ENCODE measurements at regions not wholly inside any gene's neighbourhood (a gene's known extent, or its start where the extent isn't known, plus 50 kb on each side); places are given as distances from the start of the nearest gene placed in this dataset.

DNA sequence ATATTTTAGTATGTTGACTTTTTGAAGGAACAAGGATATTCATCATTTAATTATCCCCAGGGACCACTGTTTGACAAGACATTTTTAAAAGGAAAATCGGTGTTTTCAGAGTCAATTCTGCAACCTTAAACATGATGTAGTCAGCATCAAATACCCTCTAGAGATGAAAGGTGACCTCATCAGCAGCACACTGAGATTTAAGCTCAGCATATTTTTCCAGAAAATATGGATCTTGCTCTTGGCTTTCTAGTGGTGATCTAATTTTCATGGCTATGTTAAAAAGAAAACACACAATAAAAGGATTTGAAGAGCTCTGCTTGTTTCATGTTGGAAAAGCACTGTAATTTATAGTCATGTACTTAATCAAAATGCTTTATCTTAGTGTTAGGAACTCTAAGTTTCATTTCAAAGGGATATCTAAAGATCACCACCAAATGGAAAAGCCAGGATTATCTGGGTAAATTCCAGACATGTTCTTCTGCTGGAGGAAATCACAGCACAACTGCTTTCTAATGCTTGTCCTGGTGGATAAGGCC, 487.2 kb downstream of the ENC1 start:
- no peak overlapping the region for H3K4me2 ChIP-seq (ENCODE audit: insufficient read depth in 1 of 2, low read depth in 2 of 2, low read length in 2 of 2)
- H3K14ac ChIP-seq (ENCODE audit: insufficient read length), result no peak overlapping the region
- no peak overlapping the region for H4K5ac ChIP-seq (ENCODE audit: insufficient read length, low read depth, low read length)
- H2AK5ac ChIP-seq (ENCODE audit: low read depth, low read length), result no peak overlapping the region
- H3K4me3 ChIP-seq (ENCODE audit: extremely low read depth in 1 of 4, insufficient read depth in 2 of 4, low read depth in 3 of 4, low read length in 4 of 4), result no peak overlapping the region
- peaks cover 0 to 1% (median 0%) of the 10 kb centered on the region in 4 experiments; a peak in 1 of 7 replicates for H3K27me3 ChIP-seq (replicated peaks in 1 of 4; ENCODE audit: control insufficient read depth in 3 of 4, extremely low read depth in 1 of 4, insufficient read depth in 3 of 4, low read length in 3 of 4)
- H3K18ac ChIP-seq (ENCODE audit: extremely low read depth, low read length), result no peak overlapping the region
- CTCF ChIA-PET (ENCODE audit: partially characterized antibody), result no interaction called here
- H2BK15ac ChIP-seq (ENCODE audit: low read length), result no peak overlapping the region
- no peak overlapping the region for H3K56ac ChIP-seq (replicated peaks; ENCODE audit: insufficient read length, low read depth, low read length)
- H3K79me1 ChIP-seq (ENCODE audit: low read depth, low read length), result no peaks in the 10 kb centered on the region
- no peak overlapping the region for H2BK12ac ChIP-seq (ENCODE audit: low read depth, low read length)
- H3K23me2 ChIP-seq (ENCODE audit: low read depth, low read length), result no peaks in the 10 kb centered on the region
- H2AFZ ChIP-seq (ENCODE audit: low read length), result no peak overlapping the region
- H2BK120ac ChIP-seq (replicated peaks; ENCODE audit: low read depth, low read length), result no peak overlapping the region
- no peak overlapping the region for H3K27ac ChIP-seq (ENCODE audit: low read depth, low read length)
- H3K4ac ChIP-seq (replicated peaks; ENCODE audit: insufficient read length, low read depth, low read length), result no peak overlapping the region
- H3K9ac ChIP-seq (replicated peaks in 1 of 4; ENCODE audit: extremely low read depth in 1 of 4, low read depth in 3 of 4, low read length in 3 of 4), result no peak overlapping the region; a peak in 1 of 7 replicates
- no peaks in the 10 kb centered on the region for H3K36me3 ChIP-seq (ENCODE audit: control insufficient read depth in 2 of 4, insufficient read depth in 4 of 4, low read length in 3 of 4)
- FAIRE-seq, result no peak
- H3K9me3 ChIP-seq (ENCODE audit: insufficient read depth in 2 of 2, low read depth in 1 of 2, low read length in 1 of 2), result no peaks in the 10 kb centered on the region
- no peak overlapping the region for H4K8ac ChIP-seq (ENCODE audit: extremely low read depth, insufficient read depth, low read length)
- no peak for DNase-seq (ENCODE audit: low read depth in 1 of 2, low spot score in 2 of 2)
- 86% methylated on average over 1 of the region's 1 CpG; no CpG with 5 or more reads in 1 of the 2 experiments for WGBS, 2 experiments (ENCODE audit: extremely low coverage in 1 of 2, insufficient coverage in 1 of 2, insufficient read length in 1 of 2, insufficient replicate concordance in 2 of 2, low coverage in 1 of 2, low lambda C conversion rate in 2 of 2, missing lambda C conversion rate in 1 of 2)
- no peak overlapping the region for H2BK5ac ChIP-seq (ENCODE audit: low read depth, low read length)
- H3K79me2 ChIP-seq (ENCODE audit: control insufficient read depth in 1 of 2, insufficient read depth in 2 of 2, low read length in 2 of 2), result no peaks in the 10 kb centered on the region
- no peaks in the 10 kb centered on the region for H4K20me1 ChIP-seq (replicated peaks in 1 of 2; ENCODE audit: control insufficient read depth in 1 of 2, insufficient read depth in 2 of 2, low read length in 2 of 2)
- no peak overlapping the region for H3K23ac ChIP-seq (ENCODE audit: insufficient read length)
- no peak overlapping the region for H2BK20ac ChIP-seq (ENCODE audit: low read length)
- H3K4me1 ChIP-seq (replicated peaks in 1 of 4; ENCODE audit: control insufficient read depth in 3 of 4, insufficient read depth in 4 of 4, low read length in 3 of 4), result no peaks in the 10 kb centered on the region; a peak in 2 of 7 replicates
- POLR2A ChIA-PET (ENCODE audit: partially characterized antibody), result no interaction called here
- H4K91ac ChIP-seq (replicated peaks; ENCODE audit: insufficient read length, low read length), result no peak overlapping the region
- no peak for TF ChIP-seq RXRA (IDR thresholded peaks at IDR 0.05; ENCODE audit: insufficient read depth, low read depth, low read length)
- TF ChIP-seq SIX5 (IDR thresholded peaks at IDR 0.05; ENCODE audit: low read depth, low read length), result no peak
- no peak for TF ChIP-seq RFX5 (IDR thresholded peaks at IDR 0.05; ENCODE audit: borderline replicate concordance, low read depth, low read length)
- TF ChIP-seq, protein P1, sequence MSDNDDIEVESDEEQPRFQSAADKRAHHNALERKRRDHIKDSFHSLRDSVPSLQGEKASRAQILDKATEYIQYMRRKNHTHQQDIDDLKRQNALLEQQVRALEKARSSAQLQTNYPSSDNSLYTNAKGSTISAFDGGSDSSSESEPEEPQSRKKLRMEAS (IDR thresholded peaks at IDR 0.05), result no peak
- no peak for TF ChIP-seq RNF2 (IDR thresholded peaks at IDR 0.05; ENCODE audit: borderline replicate concordance, low read depth, low read length, missing control alignments, poor library complexity, severe bottlenecking)
- TF ChIP-seq HDAC6 (IDR thresholded peaks at IDR 0.05; ENCODE audit: low read depth, low read length), result no peak
- no peak for TF ChIP-seq NANOG (IDR thresholded peaks at IDR 0.05; ENCODE audit: insufficient read depth, low read depth, low read length, poor library complexity, severe bottlenecking)
- TF ChIP-seq SP4 (IDR thresholded peaks at IDR 0.05; ENCODE audit: low read length), result no peak
- no peak for TF ChIP-seq PHF8 (conservative IDR thresholded peaks at IDR 0.05; ENCODE audit: low read depth, low read length)
- TF ChIP-seq, protein P2, sequence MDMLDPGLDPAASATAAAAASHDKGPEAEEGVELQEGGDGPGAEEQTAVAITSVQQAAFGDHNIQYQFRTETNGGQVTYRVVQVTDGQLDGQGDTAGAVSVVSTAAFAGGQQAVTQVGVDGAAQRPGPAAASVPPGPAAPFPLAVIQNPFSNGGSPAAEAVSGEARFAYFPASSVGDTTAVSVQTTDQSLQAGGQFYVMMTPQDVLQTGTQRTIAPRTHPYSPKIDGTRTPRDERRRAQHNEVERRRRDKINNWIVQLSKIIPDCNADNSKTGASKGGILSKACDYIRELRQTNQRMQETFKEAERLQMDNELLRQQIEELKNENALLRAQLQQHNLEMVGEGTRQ (IDR thresholded peaks at IDR 0.05; ENCODE audit: low read length), result no peak
- no peak for TF ChIP-seq CEBPB (IDR thresholded peaks at IDR 0.05; ENCODE audit: low read depth, low read length)
- TF ChIP-seq, protein P3, sequence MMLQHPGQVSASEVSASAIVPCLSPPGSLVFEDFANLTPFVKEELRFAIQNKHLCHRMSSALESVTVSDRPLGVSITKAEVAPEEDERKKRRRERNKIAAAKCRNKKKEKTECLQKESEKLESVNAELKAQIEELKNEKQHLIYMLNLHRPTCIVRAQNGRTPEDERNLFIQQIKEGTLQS (IDR thresholded peaks at IDR 0.05; ENCODE audit: insufficient read depth, low read depth, low read length), result no peak
